H1 (cell line): ENCODE measurements at regions not wholly inside any gene's neighbourhood (a gene's known extent, or its start where the extent isn't known, plus 50 kb on each side); places are given as distances from the start of the nearest gene placed in this dataset.

Experiments
- ATF2 ChIP-seq: IDR thresholded peaks from 2 replicates; pipeline ENCODE4 v1.6.1; 2012; ENCODE audit warnings: low read length, inconsistent platforms
- CBX8 ChIP-seq: fragments of 300-800, 300-1000 bp; sonication (generic); IDR thresholded peaks from 2 replicates; pipeline ENCODE4 v1.7.1; 2016; ENCODE audit warnings: low read depth, low read length, borderline replicate concordance
- CTCF ChIP-seq, 3 experiments: IDR thresholded peaks; 1 replicate in 2 of 3; 2 replicates in 1 of 3; pipeline versions ENCODE4 v1.5.1 to v1.6.1; 2011; ENCODE audit warnings: low read length in 3 of 3, mild to moderate bottlenecking in 3 of 3, inconsistent platforms in 2 of 3, low read depth in 1 of 3, moderate library complexity in 1 of 3; ENCODE audit not compliant: insufficient read depth in 1 of 3; ENCODE audit errors: control extremely low read depth in 1 of 3
- EZH2 ChIP-seq: fragments of 200-600 bp; sonication (generic); IDR thresholded peaks from 2 replicates; pipeline ENCODE4 v1.7.1; 2012; ENCODE audit warnings: low read depth, mild to moderate bottlenecking, moderate library complexity, low read length, inconsistent platforms; ENCODE audit not compliant: severe bottlenecking
- JUN ChIP-seq: IDR thresholded peaks from 2 replicates; pipeline ENCODE4 v1.6.1; 2011; ENCODE audit warnings: low read depth, mild to moderate bottlenecking, improper control_type of control experiment, low read length
- MAX ChIP-seq: IDR thresholded peaks from 2 replicates; pipeline ENCODE4 v1.6.1; 2012; ENCODE audit warnings: inconsistent platforms
- POLR2AphosphoS5 ChIP-seq: IDR thresholded peaks from 2 replicates; pipeline ENCODE4 v1.6.1; 2011; ENCODE audit warnings: low read depth, low read length
- RAD21 ChIP-seq, 2 experiments: IDR thresholded peaks in 1 of 2; conservative IDR thresholded peaks in 1 of 2; 2 replicates each; pipeline ENCODE4 v1.6.1; 2011; ENCODE audit warnings: low read depth in 2 of 2, low read length in 2 of 2, improper control_type of control experiment in 1 of 2, inconsistent platforms in 1 of 2, mild to moderate bottlenecking in 1 of 2, moderate library complexity in 1 of 2
- SIRT6 ChIP-seq: IDR thresholded peaks from one replicate; pipeline ENCODE4 v1.7.1; 2012; ENCODE audit warnings: low read length, inconsistent platforms
- TEAD4 ChIP-seq: IDR thresholded peaks from 2 replicates; pipeline ENCODE4 v1.6.1; 2012; ENCODE audit warnings: low read depth, low read length, inconsistent platforms, mixed read lengths

GRCh38 chr1:198919667-198920398, 281.0 kb downstream of the PTPRC start:
- TF ChIP-seq POLR2AphosphoS5 (no peak), CBX8 (no peak), JUN (no peak), EZH2 (no peak), CTCF (IDR thresholded peaks at IDR 0.05; ENCODE audit: control extremely low read depth in 1 of 3, insufficient read depth in 1 of 3, low read depth in 1 of 3, low read length in 3 of 3) (no peak), RAD21 (IDR thresholded peaks at IDR 0.05 in 1 of 2, conservative IDR thresholded peaks at IDR 0.05 in 1 of 2; ENCODE audit: low read depth in 2 of 2, low read length in 2 of 2) (no peak), TEAD4 (no peak), SIRT6 (no peak), ATF2 (no peak), MAX (no peak)
